Esophagus muscularis mucosa (tissue), 4 donors: ENCODE measurements at regions not wholly inside any gene's neighbourhood (a gene's known extent, or its start where the extent isn't known, plus 50 kb on each side); places are given as distances from the start of the nearest gene placed in this dataset.

Experiments used
- DNase-seq: peaks from one replicate; pipeline ENCODE4 v3.0.0-alpha.2; 2017; ENCODE audit errors: extremely low spot score
- H3K27ac ChIP-seq, 4 donors: fragments of 200-600 bp; sonication (generic); replicated peaks in 1 of 4; 1 replicate in 3 of 4; 2 replicates in 1 of 4; pipeline ENCODE4 v1.5.1; 2016 to 2019; ENCODE audit warnings: mild to moderate bottlenecking in 1 of 4
- H3K27me3 ChIP-seq, 4 donors: fragments of 200-600 bp; sonication (generic); one replicate each; pipeline versions ENCODE4 v1.5.1 to v1.6.0; 2016 to 2019
- H3K36me3 ChIP-seq, 4 donors: fragments of 200-600 bp; sonication (generic); one replicate each; pipeline ENCODE4 v1.5.1; 2016 to 2019
- H3K4me1 ChIP-seq, 4 donors: fragments of 200-600 bp; sonication (generic); one replicate each; pipeline ENCODE4 v1.5.1; 2016 to 2019
- H3K4me3 ChIP-seq, 4 donors: fragments of 200-600 bp; sonication (generic); 1 replicate in 2 of 4; 2 replicates in 2 of 4; pipeline ENCODE4 v1.5.1; 2016 to 2019; ENCODE audit warnings: mild to moderate bottlenecking in 4 of 4, moderate library complexity in 1 of 4
- H3K9me3 ChIP-seq, 4 donors: fragments of 200-600 bp; sonication (generic); 1 replicate in 3 of 4; 2 replicates in 1 of 4; pipeline ENCODE4 v1.5.1; 2016 to 2019
- CTCF ChIP-seq, 3 experiments: fragments of 200-600 bp in 2 of 3; fragments of 450-650 bp in 1 of 3; sonication (generic) in 2 of 3; IDR thresholded peaks; one replicate each; pipeline ENCODE4 v1.5.1; 2017 to 2019; ENCODE audit warnings: antibody characterized with exemption in 3 of 3, mild to moderate bottlenecking in 2 of 3, moderate library complexity in 1 of 3
- EP300 ChIP-seq: sonication (generic); formaldehyde crosslinking; IDR thresholded peaks from one replicate; pipeline ENCODE4 v1.6.1; 2017; ENCODE audit warnings: antibody characterized with exemption
- POLR2A ChIP-seq: fragments of 450-650 bp; IDR thresholded peaks from one replicate; pipeline ENCODE4 v1.6.1; 2017; ENCODE audit warnings: antibody characterized with exemption, moderate library complexity, mild to moderate bottlenecking, low read depth
- POLR2AphosphoS5 ChIP-seq, 2 donors: sonication (generic); formaldehyde crosslinking; IDR thresholded peaks; one replicate each; pipeline ENCODE4 v1.6.1; 2017; ENCODE audit warnings: antibody characterized with exemption in 2 of 2
- WGBS: methylation state at CpG from one replicate; pipeline ENCODE4 v1.1.5; 2018; 5-methylcytosine and 5-hydroxymethylcytosine counted together
- intact Hi-C: fragments of 100-400 bp; cut with DNase I; formaldehyde crosslinking; loops from one replicate; pipeline ENCODE4 v1.15.1; 2023

- Histone ChIP-seq H3K27ac (no peak overlapping the region), H3K36me3 (no peaks in the 10 kb centered on the region), H3K4me3 (no peak overlapping the region), H3K9me3 (no peaks in the 10 kb centered on the region), H3K27me3 (no peaks in the 10 kb centered on the region), H3K4me1 (no peaks in the 10 kb centered on the region)
- no peak for DNase-seq
- 95% methylated on average over 3 of the region's 3 CpGs for WGBS
- TF ChIP-seq POLR2AphosphoS5 (IDR thresholded peaks at IDR 0.05), result no peak
- TF ChIP-seq EP300, result no peak
- intact Hi-C loops, result no loop called here
Measured at GRCh38 chr5:40292006-40292405, 387.7 kb upstream of the PTGER4 start.

GRCh38 chr5:40291338-40291737 lies 388.4 kb upstream of the PTGER4 start:
- no peaks in the 10 kb centered on the region for H3K27me3 ChIP-seq
- H3K9me3 ChIP-seq, result no peaks in the 10 kb centered on the region
- 68% methylated on average over 2 of the region's 2 CpGs for WGBS
- no peaks in the 10 kb centered on the region for H3K36me3 ChIP-seq
- no peak for DNase-seq
- no peaks in the 10 kb centered on the region for H3K4me1 ChIP-seq
- no peak overlapping the region for H3K27ac ChIP-seq
- H3K4me3 ChIP-seq, result no peak overlapping the region
- intact Hi-C loops, result no loop called here
- TF ChIP-seq POLR2AphosphoS5 (IDR thresholded peaks at IDR 0.05) (no peak), EP300 (no peak), CTCF (IDR thresholded peaks at IDR 0.05) (no peak), POLR2A (no peak)

- intact Hi-C loops, result no loop called here
- TF ChIP-seq POLR2A (no peak), POLR2AphosphoS5 (IDR thresholded peaks at IDR 0.05) (no peak), CTCF (IDR thresholded peaks at IDR 0.05) (no peak), EP300 (no peak)
- H3K27me3 ChIP-seq, result no peaks in the 10 kb centered on the region
- no peaks in the 10 kb centered on the region for H3K4me1 ChIP-seq
- H3K36me3 ChIP-seq, result no peaks in the 10 kb centered on the region
- no peaks in the 10 kb centered on the region for H3K9me3 ChIP-seq
- H3K4me3 ChIP-seq, result no peak overlapping the region
- WGBS, result 43% methylated on average over 4 of the region's 4 CpGs
- DNase-seq, result no peak
- no peak overlapping the region for H3K27ac ChIP-seq
Measured at GRCh38 chr5:40288800-40289485, 390.8 kb upstream of the PTGER4 start.

GRCh38 chr5:40284863-40285262 lies 394.9 kb upstream of the PTGER4 start:
- Histone ChIP-seq H3K4me3 (no peak overlapping the region), H3K4me1 (no peaks in the 10 kb centered on the region), H3K27ac (no peak overlapping the region), H3K36me3 (no peaks in the 10 kb centered on the region), H3K9me3 (no peaks in the 10 kb centered on the region), H3K27me3 (no peaks in the 10 kb centered on the region)
- intact Hi-C loops, result no loop called here
- DNase-seq, result no peak
- no peak for TF ChIP-seq CTCF (IDR thresholded peaks at IDR 0.05)
- no peak for TF ChIP-seq POLR2AphosphoS5 (IDR thresholded peaks at IDR 0.05)
- no peak for TF ChIP-seq EP300
- no peak for TF ChIP-seq POLR2A
- WGBS, result 86% methylated on average over 3 of the region's 3 CpGs

- WGBS, result 78% methylated on average over 5 of the region's 5 CpGs
- Histone ChIP-seq H3K27ac (no peak overlapping the region), H3K36me3 (no peaks in the 10 kb centered on the region), H3K27me3 (no peaks in the 10 kb centered on the region), H3K4me3 (no peak overlapping the region), H3K4me1 (no peaks in the 10 kb centered on the region), H3K9me3 (no peaks in the 10 kb centered on the region)
- TF ChIP-seq EP300 (no peak), CTCF (IDR thresholded peaks at IDR 0.05) (no peak), POLR2AphosphoS5 (IDR thresholded peaks at IDR 0.05) (no peak), POLR2A (no peak)
- DNase-seq, result no peak
- intact Hi-C loops, result no loop called here
Measured at GRCh38 chr5:40278881-40279280, 400.8 kb upstream of the PTGER4 start.
